AG09309 (cell line): ENCODE measurements at regions not wholly inside any gene's neighbourhood (a gene's known extent, or its start where the extent isn't known, plus 50 kb on each side); places are given as distances from the start of the nearest gene placed in this dataset.
"Not testable (repeated sequence)": the region's sequence is repeated elsewhere in the genome, so short reads cannot be mapped to it uniquely, and the experiment has no call there.

Experiments used
- DNase-seq: peaks from one replicate; pipeline ENCODE4 v3.0.0-alpha.2; 2010; ENCODE audit warnings: low read depth
- H3K4me3 ChIP-seq: 2 replicates; pipeline ENCODE4 v1.5.1; 2011; ENCODE audit warnings: mild to moderate bottlenecking, low read depth, low read length, moderate library complexity; ENCODE audit not compliant: control insufficient read depth
- TF ChIP-seq, protein P1 (sequence below): IDR thresholded peaks from 2 replicates; pipeline ENCODE4 v1.5.1; 2011; ENCODE audit warnings: mild to moderate bottlenecking, low read depth, low read length, inconsistent platforms; ENCODE audit not compliant: insufficient read depth, control insufficient read depth; ENCODE audit errors: missing control alignments

DNA sequence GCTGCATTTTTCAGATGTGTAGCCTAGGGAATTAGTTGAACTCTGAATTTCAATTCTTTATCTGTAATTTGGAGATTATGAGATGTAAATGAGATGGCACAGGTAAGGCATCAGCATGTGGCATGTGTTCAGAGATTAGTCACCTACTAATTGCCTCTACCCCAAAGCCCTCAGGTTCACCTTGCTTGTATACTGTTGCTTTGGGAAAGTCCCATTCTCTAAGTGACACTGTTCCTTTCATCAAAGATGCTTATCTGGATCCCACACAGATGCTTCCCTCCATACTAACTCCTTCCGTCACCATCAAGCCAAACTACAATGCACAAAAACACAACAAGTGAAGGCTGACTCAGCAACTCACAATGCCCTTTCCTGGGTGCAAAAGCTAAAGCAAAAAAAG, 143.7 kb downstream of the LRATD1 start:
- H3K4me3 ChIP-seq, result no peak overlapping the region
- DNase-seq, result no peak
- TF ChIP-seq, protein P1, sequence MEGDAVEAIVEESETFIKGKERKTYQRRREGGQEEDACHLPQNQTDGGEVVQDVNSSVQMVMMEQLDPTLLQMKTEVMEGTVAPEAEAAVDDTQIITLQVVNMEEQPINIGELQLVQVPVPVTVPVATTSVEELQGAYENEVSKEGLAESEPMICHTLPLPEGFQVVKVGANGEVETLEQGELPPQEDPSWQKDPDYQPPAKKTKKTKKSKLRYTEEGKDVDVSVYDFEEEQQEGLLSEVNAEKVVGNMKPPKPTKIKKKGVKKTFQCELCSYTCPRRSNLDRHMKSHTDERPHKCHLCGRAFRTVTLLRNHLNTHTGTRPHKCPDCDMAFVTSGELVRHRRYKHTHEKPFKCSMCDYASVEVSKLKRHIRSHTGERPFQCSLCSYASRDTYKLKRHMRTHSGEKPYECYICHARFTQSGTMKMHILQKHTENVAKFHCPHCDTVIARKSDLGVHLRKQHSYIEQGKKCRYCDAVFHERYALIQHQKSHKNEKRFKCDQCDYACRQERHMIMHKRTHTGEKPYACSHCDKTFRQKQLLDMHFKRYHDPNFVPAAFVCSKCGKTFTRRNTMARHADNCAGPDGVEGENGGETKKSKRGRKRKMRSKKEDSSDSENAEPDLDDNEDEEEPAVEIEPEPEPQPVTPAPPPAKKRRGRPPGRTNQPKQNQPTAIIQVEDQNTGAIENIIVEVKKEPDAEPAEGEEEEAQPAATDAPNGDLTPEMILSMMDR, result no peak

DNA sequence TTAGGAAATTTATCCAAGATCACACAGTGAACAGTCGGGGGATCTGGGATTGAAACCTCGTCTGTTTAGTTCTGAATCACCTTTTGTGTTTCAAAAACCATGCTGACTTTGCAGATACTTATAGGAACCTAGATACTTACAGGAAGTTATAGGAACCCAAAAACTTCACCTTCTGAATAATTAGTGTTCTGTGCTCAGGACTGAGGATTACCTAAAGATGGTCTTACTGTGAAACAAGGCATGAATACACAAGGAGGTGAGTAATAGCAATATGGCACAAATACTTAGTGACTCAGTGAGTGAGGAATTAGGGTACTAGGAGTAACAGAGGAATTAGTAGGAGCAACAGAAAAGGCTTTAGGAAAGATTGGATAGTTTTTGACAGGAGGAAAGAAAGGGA, 145.5 kb downstream of the LRATD1 start:
- DNase-seq, result no peak
- TF ChIP-seq, protein P1, result no peak
- H3K4me3 ChIP-seq, result no peak overlapping the region

GRCh38 chr2:14779252-14779651, 146.7 kb downstream of the LRATD1 start:
- no peak overlapping the region for H3K4me3 ChIP-seq
- TF ChIP-seq, protein P1, result no peak
- no peak for DNase-seq

DNA sequence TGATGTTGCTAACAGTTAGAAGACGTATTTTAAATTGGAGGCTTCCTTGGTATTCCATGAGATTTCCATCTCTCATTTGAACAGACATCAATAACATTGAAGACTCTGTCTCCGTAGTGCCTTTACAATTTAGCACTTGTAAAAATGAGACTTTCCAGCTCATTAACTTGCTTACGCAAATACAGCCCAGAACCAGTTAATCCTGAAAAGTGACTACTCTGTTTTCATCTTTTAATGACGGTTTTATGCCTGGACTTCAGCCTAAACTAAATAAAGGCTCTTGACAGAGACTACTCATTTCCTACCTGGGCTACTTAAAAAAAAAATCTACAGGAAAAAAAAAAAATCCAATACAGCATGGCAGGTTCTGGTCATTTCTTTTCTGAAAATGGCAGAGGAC, 148.6 kb downstream of the LRATD1 start:
- no peak for DNase-seq
- TF ChIP-seq, protein P1, result no peak
- no peak overlapping the region for H3K4me3 ChIP-seq

GRCh38 chr2:14788814-14789213, 156.3 kb downstream of the LRATD1 start:
- DNase-seq, result not testable (repeated sequence)

GRCh38 chr2:14790041-14790640, 157.6 kb downstream of the LRATD1 start:
- H3K4me3 ChIP-seq, result no peak overlapping the region
- TF ChIP-seq, protein P1, result no peak
- DNase-seq, result no peak

More at GRCh38 chr2:14788814-14789213, 156.3 kb downstream of the LRATD1 start:
- H3K4me3 ChIP-seq, result not testable (repeated sequence)

DNA sequence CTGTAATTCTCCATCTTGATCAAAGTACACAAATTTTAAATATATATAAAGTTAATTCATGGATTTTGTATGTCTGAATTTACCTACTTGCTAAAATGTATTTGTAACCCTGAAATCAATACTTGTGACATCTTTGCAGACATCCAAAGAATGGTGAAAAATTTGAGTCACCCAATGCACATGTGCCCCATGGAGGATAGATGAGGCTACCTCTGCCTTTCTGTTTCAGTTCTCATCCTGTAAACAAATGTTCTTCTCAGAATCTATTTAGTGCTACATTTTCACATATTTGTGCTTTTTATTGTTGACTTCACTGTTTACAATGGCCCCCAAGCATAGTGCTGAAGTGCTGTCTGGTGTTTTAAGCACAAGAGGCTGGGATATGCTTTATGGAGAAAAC, 171.5 kb downstream of the LRATD1 start:
- TF ChIP-seq, protein P1, result no peak
- H3K4me3 ChIP-seq, result no peak overlapping the region
- DNase-seq, result no peak
